PC-9 (cell line): ENCODE measurements at regions not wholly inside any gene's neighbourhood (a gene's known extent, or its start where the extent isn't known, plus 50 kb on each side); places are given as distances from the start of the nearest gene placed in this dataset.

ENCODE experiments used
- EZH2 ChIP-seq: fragments of 200-600 bp; sonication (generic); IDR thresholded peaks from 2 replicates; pipeline ENCODE4 v1.8.0; 2017; ENCODE audit warnings: antibody characterized with exemption, low read depth
- TF ChIP-seq, protein P1 (sequence below): fragments of 200-600 bp; sonication (generic); conservative IDR thresholded peaks from 2 replicates; pipeline ENCODE4 v1.6.1; 2017; ENCODE audit warnings: mixed run types, antibody characterized with exemption, mild to moderate bottlenecking, moderate library complexity

DNA sequence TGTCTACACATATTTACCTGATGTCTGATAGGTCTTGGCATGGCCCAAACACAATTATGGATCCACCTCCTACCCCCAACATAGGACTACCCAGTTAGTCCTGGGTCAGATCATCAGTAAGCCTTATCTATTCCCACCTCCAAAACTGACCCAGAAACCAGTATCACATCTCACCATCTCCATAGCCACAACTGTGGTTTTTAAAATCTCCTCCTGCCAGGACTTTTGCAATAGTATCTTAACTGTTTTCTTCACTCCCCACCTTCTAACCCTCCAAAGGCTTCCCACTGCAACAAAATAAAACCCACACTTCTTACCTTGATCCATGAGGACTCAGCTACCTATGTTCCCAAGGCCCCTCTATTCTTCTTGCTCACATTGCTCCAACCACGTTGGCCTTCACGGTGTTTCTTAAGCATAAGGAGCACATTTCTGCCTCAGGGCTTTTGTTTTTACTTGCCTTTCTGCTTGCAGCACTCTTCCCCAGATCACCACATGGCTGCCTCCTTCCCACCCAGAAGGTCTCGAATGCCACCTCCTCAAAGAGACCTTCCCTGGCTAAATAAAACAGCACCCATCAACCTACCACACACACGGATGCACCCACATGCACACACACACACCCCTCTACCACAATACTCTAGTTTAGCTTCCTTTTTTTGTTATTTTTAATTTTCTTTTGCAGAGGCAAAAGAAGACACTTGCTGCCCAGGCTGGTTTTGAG, 125.9 kb upstream of the SLC1A4 start:
- TF ChIP-seq, protein P1, sequence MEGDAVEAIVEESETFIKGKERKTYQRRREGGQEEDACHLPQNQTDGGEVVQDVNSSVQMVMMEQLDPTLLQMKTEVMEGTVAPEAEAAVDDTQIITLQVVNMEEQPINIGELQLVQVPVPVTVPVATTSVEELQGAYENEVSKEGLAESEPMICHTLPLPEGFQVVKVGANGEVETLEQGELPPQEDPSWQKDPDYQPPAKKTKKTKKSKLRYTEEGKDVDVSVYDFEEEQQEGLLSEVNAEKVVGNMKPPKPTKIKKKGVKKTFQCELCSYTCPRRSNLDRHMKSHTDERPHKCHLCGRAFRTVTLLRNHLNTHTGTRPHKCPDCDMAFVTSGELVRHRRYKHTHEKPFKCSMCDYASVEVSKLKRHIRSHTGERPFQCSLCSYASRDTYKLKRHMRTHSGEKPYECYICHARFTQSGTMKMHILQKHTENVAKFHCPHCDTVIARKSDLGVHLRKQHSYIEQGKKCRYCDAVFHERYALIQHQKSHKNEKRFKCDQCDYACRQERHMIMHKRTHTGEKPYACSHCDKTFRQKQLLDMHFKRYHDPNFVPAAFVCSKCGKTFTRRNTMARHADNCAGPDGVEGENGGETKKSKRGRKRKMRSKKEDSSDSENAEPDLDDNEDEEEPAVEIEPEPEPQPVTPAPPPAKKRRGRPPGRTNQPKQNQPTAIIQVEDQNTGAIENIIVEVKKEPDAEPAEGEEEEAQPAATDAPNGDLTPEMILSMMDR: no peak
- no peak for TF ChIP-seq EZH2
